ENCODE measurements at regions not wholly inside any gene's neighbourhood (a gene's known extent, or its start where the extent isn't known, plus 50 kb on each side); places are given as distances from the start of the nearest gene placed in this dataset.

DNA sequence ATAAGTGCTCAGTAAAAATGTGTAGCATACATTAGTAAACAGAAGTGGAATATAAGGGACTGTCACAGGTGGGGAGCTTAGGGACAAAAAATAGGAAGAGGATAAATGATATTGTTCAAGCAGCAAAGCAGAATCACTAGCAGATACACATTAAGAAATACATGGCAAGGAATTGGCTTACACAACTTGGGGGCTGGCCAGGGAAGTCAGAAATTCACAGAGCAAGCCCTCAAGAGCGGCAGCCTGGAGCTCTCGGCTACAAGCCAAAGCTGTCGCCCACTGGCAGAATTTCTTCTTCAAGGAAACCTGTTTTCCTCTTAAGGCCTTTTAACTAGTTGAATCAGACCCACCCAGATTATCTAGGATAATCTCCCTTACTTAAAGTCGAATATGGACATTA, 73.0 kb upstream of the SMIM23 start:
- H3K27me3 ChIP-seq = no peaks in the 10 kb centered on the region
- no peaks in the 10 kb centered on the region for H3K4me1 ChIP-seq
- DNase-seq = no peak
- no peak for ATAC-seq
- no peak for TF ChIP-seq POLR2A (IDR thresholded peaks at IDR 0.05)
- TF ChIP-seq, protein P1, sequence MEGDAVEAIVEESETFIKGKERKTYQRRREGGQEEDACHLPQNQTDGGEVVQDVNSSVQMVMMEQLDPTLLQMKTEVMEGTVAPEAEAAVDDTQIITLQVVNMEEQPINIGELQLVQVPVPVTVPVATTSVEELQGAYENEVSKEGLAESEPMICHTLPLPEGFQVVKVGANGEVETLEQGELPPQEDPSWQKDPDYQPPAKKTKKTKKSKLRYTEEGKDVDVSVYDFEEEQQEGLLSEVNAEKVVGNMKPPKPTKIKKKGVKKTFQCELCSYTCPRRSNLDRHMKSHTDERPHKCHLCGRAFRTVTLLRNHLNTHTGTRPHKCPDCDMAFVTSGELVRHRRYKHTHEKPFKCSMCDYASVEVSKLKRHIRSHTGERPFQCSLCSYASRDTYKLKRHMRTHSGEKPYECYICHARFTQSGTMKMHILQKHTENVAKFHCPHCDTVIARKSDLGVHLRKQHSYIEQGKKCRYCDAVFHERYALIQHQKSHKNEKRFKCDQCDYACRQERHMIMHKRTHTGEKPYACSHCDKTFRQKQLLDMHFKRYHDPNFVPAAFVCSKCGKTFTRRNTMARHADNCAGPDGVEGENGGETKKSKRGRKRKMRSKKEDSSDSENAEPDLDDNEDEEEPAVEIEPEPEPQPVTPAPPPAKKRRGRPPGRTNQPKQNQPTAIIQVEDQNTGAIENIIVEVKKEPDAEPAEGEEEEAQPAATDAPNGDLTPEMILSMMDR (IDR thresholded peaks at IDR 0.05) = no peak
- intact Hi-C loops (cut with DNase I) = no loop called here
- H3K4me3 ChIP-seq = no peak overlapping the region
- no peak overlapping the region for H3K27ac ChIP-seq
- WGBS, 2 donors = 65 to 79% methylated on average over 4 of the region's 4 CpGs
- H3K9me3 ChIP-seq = no peaks in the 10 kb centered on the region
- H3K36me3 ChIP-seq (replicated peaks in 1 of 2; ENCODE audit: insufficient read depth in 1 of 2, low read depth in 2 of 2) = no peaks in the 10 kb centered on the region

DNA sequence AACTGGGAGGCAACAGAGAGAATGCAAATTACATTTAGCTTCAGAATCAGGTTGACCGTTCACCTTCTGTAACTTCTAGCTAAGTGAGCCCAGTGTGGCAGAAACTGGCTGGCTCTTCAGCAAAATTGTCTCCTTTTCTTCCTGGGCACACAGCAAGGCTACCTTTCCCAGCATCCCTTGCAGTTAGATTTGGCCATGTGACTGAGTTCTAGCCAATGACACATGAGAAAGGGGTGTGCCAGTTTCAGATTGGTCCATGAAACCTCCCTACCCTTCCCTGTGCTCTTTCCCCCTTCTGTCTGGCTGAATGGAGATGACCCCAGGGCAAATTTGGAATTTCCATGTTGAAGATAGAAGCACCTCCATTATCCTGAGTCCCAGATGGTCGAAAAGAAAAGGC, 72.5 kb upstream of the SMIM23 start:
- Histone ChIP-seq H3K9me3 (no peaks in the 10 kb centered on the region), H3K27ac (no peak overlapping the region), H3K4me1 (no peaks in the 10 kb centered on the region), H3K4me3 (no peak overlapping the region), H3K36me3 (replicated peaks in 1 of 2; ENCODE audit: insufficient read depth in 1 of 2, low read depth in 2 of 2) (no peaks in the 10 kb centered on the region), H3K27me3 (no peaks in the 10 kb centered on the region)
- ATAC-seq = no peak
- no peak for DNase-seq
- WGBS, 2 donors = 60 to 72% methylated on average over 2 of the region's 2 CpGs
- intact Hi-C loops (cut with DNase I) = no loop called here
- TF ChIP-seq, protein P1 (IDR thresholded peaks at IDR 0.05) = no peak

DNA sequence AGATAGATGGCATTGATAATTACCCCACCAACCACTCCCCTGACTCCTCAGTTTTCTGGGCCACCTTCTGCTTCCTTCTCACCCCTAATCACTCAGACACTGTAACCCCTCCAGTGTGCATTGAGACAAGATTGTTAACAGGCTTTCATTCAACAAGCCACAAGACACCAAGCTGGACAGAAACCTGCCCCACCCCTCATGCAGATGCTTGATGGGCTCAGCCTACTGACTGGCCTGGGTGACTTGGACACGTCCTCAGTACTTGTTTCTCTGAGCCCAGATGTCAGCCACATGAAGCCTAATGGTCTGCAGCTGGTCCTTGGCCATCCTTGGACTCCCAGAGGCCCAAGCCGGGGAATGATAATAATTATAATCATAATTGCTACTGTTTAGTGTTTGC, 71.4 kb upstream of the SMIM23 start:
- Histone ChIP-seq H3K36me3 (replicated peaks in 1 of 2; ENCODE audit: insufficient read depth in 1 of 2, low read depth in 2 of 2) (no peaks in the 10 kb centered on the region), H3K4me1 (no peaks in the 10 kb centered on the region), H3K4me3 (no peak overlapping the region), H3K27me3 (no peaks in the 10 kb centered on the region), H3K9me3 (no peaks in the 10 kb centered on the region), H3K27ac (no peak overlapping the region)
- intact Hi-C loops (cut with DNase I) = no loop called here
- no peak for ATAC-seq
- DNase-seq = no peak
- TF ChIP-seq, protein P1 (IDR thresholded peaks at IDR 0.05) = no peak
- 68 to 70% methylated on average over 2 of the region's 2 CpGs for WGBS, 2 donors

DNA sequence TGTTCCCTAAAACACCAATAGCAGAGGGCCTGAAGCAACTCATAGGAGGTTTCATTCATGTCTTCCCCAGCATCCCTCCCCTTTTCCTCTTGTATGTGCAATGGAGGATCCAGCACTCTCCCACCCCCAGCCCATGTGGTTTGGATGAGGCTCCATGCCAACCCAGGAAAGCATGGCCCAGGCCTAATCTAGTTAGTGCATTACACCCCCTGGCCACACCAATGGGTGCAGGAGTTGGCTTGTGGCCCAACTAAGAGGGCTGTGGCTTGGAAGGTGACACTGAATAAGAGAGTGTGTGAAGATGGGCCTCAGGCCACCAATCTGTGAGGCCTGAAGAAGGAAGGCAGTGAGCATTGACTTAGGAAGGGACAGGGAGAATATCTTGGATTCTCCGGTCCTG, 70.8 kb upstream of the SMIM23 start:
- intact Hi-C loops (cut with DNase I) = no loop called here
- Histone ChIP-seq H3K4me3 (no peak overlapping the region), H3K27me3 (no peaks in the 10 kb centered on the region), H3K4me1 (no peaks in the 10 kb centered on the region), H3K9me3 (no peaks in the 10 kb centered on the region), H3K36me3 (replicated peaks in 1 of 2; ENCODE audit: insufficient read depth in 1 of 2, low read depth in 2 of 2) (no peaks in the 10 kb centered on the region), H3K27ac (no peak overlapping the region)
- no peak for TF ChIP-seq POLR2A (IDR thresholded peaks at IDR 0.05)
- TF ChIP-seq, protein P1 (IDR thresholded peaks at IDR 0.05) = no peak
- no peak for ATAC-seq
- 43 to 80% methylated on average over 1 of the region's 1 CpG for WGBS, 2 donors
- DNase-seq = no peak

DNA sequence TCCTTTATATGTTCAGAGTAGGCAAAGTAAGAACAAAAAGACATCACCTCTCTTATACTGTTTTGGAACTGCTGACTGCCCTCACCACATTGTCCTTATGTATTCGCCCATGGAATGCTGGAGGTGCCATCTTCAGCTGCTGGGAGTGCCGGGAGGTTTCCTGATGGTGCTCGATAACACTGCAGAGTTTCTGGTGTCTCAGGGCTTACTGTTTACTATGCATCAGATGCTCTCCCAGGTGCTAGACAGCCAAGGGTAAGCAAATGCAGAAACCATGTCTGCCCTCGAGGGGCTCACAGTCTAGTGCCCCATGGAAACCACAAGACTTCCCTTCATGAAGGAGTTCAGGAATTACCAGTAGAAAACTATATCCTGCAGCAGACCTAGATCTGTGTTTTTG, 70.1 kb upstream of the SMIM23 start:
- no peak overlapping the region for H3K27ac ChIP-seq
- H3K9me3 ChIP-seq = no peaks in the 10 kb centered on the region
- WGBS, 2 donors = 64 to 78% methylated on average over 4 of the region's 4 CpGs
- no peaks in the 10 kb centered on the region for H3K4me1 ChIP-seq
- intact Hi-C loops (cut with DNase I) = no loop called here
- TF ChIP-seq, protein P1 (IDR thresholded peaks at IDR 0.05) = no peak
- no peak for TF ChIP-seq POLR2A (IDR thresholded peaks at IDR 0.05)
- ATAC-seq (no peak), DNase-seq (no peak)
- H3K36me3 ChIP-seq (replicated peaks in 1 of 2; ENCODE audit: insufficient read depth in 1 of 2, low read depth in 2 of 2) = no peaks in the 10 kb centered on the region
- no peaks in the 10 kb centered on the region for H3K27me3 ChIP-seq
- no peak overlapping the region for H3K4me3 ChIP-seq

All from body of pancreas (tissue), 4 donors.